ENCODE measurements at regions not wholly inside any gene's neighbourhood (a gene's known extent, or its start where the extent isn't known, plus 50 kb on each side); places are given as distances from the start of the nearest gene placed in this dataset.
"Not testable (repeated sequence)": the region's sequence is repeated elsewhere in the genome, so short reads cannot be mapped to it uniquely, and the experiment has no call there.

DNA sequence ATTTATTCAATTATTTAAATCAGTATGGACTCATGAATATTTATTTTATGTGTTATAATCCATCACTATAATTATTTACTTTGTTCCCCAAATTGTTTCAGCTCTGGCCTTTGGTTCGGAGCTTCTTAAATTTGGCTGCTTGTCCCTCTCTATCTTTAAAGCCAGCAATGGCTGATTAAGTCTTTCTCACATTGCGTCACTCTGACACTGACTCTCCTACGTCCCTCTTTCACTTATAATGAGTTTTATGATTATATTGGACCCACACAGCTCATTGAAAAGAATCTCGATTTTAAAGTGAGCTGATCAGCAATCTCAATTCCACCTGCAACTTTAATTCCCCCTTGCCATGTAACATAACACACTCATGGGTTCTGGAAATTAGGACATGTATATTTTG lies 185.2 kb upstream of the SLC39A10 start:
- no peak overlapping the region for H3K4me3 ChIP-seq (ENCODE audit: low read depth, low read length)

DNA sequence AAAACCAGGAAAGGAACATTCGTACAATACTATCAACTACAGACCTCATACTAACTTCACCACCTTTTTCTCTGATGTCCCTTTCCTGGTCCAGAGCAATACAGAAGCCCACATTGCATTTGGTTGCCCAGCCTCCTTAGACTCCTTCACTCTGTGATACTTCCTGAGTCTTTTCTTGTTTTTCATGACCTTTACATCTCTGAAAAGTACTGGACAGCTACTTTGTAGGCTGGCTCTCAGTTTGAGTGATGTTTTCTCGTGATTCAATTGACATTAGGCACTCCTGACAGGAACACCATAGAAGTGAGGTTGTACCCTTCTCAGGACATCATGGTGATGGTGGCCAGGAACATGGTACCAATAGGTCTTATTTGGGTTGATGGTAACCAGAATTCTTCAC lies 185.9 kb upstream of the SLC39A10 start:
- H3K4me3 ChIP-seq (ENCODE audit: low read depth, low read length), result no peak overlapping the region

DNA sequence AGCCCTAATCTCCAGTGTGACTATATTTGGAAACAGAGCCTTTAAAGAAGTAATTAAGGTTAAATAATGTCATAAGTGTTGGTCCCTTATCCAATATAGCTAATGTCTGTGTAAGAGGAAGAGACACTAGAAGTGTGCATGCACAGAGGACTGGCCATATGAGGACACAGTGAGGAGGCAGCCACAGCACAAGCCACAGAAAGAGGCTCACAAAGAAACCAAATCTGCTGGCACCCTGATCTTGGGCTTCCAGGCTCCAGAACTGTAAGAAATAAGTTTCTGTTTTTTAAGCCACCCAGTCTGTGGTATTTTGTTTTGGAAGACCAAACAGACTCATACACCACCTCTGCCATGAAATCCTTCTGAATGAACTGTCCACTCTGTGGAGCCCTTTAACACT lies 186.4 kb upstream of the SLC39A10 start:
- H3K4me3 ChIP-seq (ENCODE audit: low read depth, low read length), result no peak overlapping the region

GRCh38 chr2:195468771-195469170 lies 188.3 kb upstream of the SLC39A10 start:
- H3K4me3 ChIP-seq (ENCODE audit: low read depth, low read length), result no peak overlapping the region

DNA sequence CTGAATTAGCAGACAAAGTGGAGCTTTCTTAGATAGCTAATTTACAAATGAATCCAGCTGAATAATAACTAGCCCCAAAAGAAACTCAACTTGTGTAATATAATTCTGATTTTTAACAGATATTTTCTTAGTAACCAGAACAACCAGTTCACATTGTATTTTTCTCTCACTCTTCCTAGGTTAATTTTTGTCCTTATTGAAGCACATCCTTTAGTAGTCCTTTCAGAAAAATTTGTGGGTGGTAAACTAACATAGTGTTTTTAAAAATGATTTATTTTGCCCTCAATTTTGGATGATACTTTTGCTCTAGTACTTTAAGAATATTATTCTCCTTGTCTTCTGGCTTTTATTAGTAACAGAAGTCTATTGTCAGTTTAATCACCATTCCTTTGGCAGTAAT lies 190.6 kb upstream of the SLC39A10 start:
- no peak overlapping the region for H3K4me3 ChIP-seq (ENCODE audit: low read depth, low read length)

DNA sequence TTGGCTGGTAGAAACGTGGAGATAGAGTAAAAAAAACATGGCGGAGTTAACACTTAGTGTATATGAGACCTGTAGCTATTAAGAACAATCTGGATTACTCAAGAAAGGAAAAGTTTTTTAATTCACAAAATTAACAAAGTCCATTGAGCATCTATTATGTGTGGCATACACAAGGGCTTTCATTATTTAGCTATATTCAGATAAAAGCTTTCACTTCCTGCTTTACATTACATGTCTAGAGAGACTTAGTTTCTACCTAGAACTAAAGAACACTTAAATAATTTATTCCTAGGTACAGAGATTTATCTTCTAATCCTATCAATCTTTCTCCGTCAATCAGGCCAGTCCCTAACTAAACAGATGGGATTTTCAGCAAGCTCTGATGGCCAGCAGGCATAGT lies 196.0 kb upstream of the SLC39A10 start:
- H3K4me3 ChIP-seq (ENCODE audit: low read depth, low read length), result no peak overlapping the region

DNA sequence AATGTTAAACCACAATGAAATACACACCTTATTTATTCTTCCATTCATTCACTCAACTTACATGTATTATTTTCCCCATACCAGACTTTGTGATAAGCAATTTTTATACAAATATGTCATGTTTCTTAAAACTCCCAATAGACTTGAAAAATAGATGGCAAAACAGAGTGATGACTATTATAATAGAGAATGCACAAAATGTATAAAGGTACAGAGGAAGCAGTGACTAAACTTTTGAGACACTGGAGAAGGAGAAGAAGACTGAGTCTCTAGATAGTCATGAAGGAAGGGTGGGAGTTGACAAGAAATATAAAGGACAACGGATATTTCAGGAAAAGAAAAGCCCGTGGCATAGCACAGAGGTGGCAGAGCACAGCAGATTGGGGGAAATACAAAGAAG lies 198.1 kb upstream of the SLC39A10 start:
- H3K4me3 ChIP-seq (ENCODE audit: low read depth, low read length), result no peak overlapping the region

DNA sequence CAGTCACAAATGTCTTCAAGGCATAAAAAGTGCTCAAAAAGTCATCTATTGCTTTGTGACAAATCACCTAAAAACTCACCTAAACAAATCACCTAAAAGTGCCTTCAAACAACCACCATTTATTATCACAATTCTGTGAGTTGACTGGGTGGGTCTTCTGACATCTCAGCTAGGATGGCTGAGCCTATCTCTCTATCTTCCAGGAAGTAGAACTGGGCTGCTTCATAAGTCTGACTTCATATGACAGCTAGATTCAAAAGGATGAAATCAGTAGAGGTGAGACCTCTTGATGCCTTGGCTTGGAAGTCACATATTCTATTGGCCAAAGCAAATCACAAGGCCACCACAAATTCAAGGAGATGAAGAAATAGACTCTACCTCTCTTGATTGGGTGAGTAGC lies 199.2 kb upstream of the SLC39A10 start:
- no peak overlapping the region for H3K4me3 ChIP-seq (ENCODE audit: low read depth, low read length)

DNA sequence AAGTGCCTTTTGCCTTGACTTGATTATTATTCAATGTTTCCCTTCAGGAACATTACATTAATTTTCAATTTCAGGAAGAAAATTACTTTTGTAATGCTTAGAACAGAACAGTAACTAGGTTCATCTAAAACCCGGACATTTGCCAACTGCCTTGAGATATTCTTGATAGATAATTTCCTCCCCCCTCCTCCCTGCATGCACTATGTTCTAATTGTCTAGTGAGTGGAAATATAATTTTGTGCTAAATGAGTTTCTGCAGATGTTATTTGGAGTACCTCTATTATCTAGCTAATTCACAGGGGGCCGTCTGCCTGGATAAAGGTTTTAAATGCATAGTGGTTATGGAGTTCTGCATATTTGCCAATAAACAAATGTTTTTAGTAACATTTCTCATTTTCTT lies 200.3 kb upstream of the SLC39A10 start:
- H3K4me3 ChIP-seq (ENCODE audit: low read depth, low read length), result no peak overlapping the region

DNA sequence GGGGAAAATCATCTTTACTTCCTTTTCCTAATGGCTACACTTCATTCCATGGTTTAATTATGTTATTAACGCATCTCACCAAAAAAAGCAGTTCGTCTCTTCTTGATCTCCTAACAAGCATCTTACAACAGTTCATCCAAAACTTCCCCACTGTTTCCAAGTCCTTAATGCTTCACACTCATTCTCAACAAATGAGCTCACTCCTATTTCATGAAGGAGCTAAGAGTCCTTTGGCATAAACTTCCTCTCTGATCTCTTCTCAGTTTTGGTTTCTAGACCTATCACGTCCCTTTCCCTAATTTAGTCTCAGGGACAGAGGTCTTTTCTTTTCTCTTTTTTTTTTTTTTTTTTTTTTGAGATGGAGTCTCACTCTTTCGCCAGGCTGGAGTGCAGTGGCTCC lies 205.9 kb upstream of the SLC39A10 start:
- H3K4me3 ChIP-seq (ENCODE audit: low read depth, low read length), result no peak overlapping the region

- no peak overlapping the region for H3K4me3 ChIP-seq (ENCODE audit: low read depth, low read length)
Measured at GRCh38 chr2:195450552-195451113, 206.4 kb upstream of the SLC39A10 start.

- no peak overlapping the region for H3K4me3 ChIP-seq (ENCODE audit: low read depth, low read length)
Measured at GRCh38 chr2:195447323-195447975, 209.6 kb upstream of the SLC39A10 start.

- H3K4me3 ChIP-seq (ENCODE audit: low read depth, low read length), result no peak overlapping the region
Measured at GRCh38 chr2:195445639-195446038, 211.4 kb upstream of the SLC39A10 start.

DNA sequence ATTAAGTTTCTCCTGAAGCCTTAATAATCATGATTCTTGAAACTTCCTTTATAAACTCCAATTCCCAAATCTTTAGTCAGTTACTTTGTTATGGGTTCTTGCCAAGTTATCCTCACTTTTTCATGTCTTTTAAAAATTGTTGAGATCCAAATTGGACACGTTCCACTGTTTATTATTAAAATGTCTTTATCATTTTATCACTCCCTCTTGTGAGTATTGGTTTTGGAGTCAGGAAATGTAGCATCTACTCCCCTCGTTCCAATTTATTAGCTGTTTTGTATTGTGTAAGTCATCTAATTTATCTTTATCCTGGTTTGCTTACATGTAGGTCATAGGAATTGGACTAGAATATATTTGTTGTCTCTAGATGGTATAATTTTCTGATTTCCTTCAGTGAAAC lies 213.1 kb upstream of the SLC39A10 start:
- no peak overlapping the region for H3K4me3 ChIP-seq (ENCODE audit: low read depth, low read length)

GRCh38 chr2:195442458-195443175 lies 214.4 kb upstream of the SLC39A10 start:
- H3K4me3 ChIP-seq (ENCODE audit: low read depth, low read length), result no peak overlapping the region

- H3K4me3 ChIP-seq (ENCODE audit: low read depth, low read length), result no peak overlapping the region
Measured at GRCh38 chr2:195438692-195439091, 218.3 kb upstream of the SLC39A10 start.

DNA sequence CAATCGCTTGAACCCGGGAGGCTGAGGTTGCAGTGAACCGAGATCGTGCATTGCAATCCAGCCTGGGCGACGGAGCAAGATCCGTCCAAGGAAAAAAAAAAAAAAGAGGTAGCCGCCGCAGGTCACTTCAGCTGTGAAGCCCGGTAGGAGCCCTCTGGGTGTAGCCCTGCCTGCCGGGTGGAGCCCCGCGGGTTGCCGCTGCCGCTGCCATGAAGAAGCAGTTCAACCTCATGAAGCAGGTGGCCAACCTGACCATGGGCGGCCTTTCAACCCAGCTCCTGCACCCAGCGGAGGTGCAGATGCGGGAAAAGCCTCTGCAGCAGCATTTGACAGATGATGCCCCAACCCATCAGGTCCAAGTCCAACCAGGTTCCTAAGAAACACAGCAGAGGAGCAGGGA lies 219.5 kb upstream of the SLC39A10 start:
- H3K4me3 ChIP-seq (ENCODE audit: low read depth, low read length), result no peak overlapping the region

- H3K4me3 ChIP-seq (ENCODE audit: low read depth, low read length), result no peak overlapping the region
Measured at GRCh38 chr2:195434346-195434745, 222.7 kb upstream of the SLC39A10 start.

- not testable (repeated sequence) for H3K4me3 ChIP-seq (ENCODE audit: low read depth, low read length)
Measured at GRCh38 chr2:195433729-195434128, 223.3 kb upstream of the SLC39A10 start.

DNA sequence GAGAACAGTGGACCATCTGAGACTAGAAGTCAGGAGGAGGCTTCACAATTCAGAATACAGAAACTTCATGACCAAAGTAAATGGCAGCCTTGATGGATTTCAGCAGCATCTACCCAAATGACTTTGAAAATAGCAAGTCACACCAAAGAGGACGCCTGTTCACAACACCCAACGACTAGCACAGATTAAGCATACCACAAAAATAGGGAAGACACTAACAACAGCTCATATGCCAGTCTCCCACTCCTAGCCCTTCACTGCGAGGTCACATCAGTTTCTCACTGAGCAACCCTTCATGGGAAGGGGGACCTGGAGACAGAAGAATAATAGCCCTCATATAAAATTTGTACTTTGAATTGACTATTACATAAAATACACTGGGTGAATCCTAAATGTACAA lies 228.4 kb upstream of the SLC39A10 start:
- H3K4me3 ChIP-seq (ENCODE audit: low read depth, low read length), result no peak overlapping the region

DNA sequence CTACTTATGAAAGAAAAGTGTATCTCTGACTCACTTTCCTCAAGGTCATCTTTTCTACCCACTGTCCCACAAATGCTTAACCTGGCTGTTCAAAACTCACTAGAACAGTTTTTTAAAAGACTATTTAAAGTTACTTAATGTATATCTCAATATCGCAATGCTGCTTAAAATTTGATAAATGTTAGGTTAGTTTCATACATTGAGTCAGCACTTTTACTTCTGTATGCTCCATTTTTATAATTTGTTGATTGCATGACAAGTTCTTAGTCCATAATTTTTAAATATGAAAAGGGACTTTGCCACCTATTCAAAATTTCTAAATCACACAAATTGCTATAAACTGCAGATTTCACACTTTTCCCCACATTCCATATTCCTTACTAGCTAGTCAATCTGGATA lies 231.7 kb upstream of the SLC39A10 start:
- no peak overlapping the region for H3K4me3 ChIP-seq (ENCODE audit: low read depth, low read length)

GRCh38 chr2:195419033-195419432 lies 238.0 kb upstream of the SLC39A10 start:
- H3K4me3 ChIP-seq (ENCODE audit: low read depth, low read length), result no peak overlapping the region
